ENCODE measurements at regions not wholly inside any gene's neighbourhood (a gene's known extent, or its start where the extent isn't known, plus 50 kb on each side); places are given as distances from the start of the nearest gene placed in this dataset.

- TF ChIP-seq POLR2AphosphoS5 (IDR thresholded peaks at IDR 0.05; ENCODE audit: low read depth), result no peak
- TF ChIP-seq CTCF (conservative IDR thresholded peaks at IDR 0.05; ENCODE audit: low read depth in 2 of 2), result no peak
- no peak for TF ChIP-seq EZH2 (IDR thresholded peaks at IDR 0.05; ENCODE audit: low read depth, unreplicated experiment)
Measured at GRCh38 chr4:20624793-20625374, 75.4 kb upstream of the PACRGL start.

Data from GM23338 (cell line).